ENCODE measurements at regions not wholly inside any gene's neighbourhood (a gene's known extent, or its start where the extent isn't known, plus 50 kb on each side); places are given as distances from the start of the nearest gene placed in this dataset.

GRCh38 chr11:70486731-70487130 lies 88.4 kb downstream of the CTTN start:
- no peak for DNase-seq (ENCODE audit: low read depth)

- no peak for DNase-seq (ENCODE audit: low read depth)
These were observed 88.8 kb downstream of the CTTN start for GRCh38 chr11:70487160-70487559.

GRCh38 chr11:70487756-70488155 lies 89.4 kb downstream of the CTTN start:
- no peak for DNase-seq (ENCODE audit: low read depth)

- no peak for DNase-seq (ENCODE audit: low read depth)
These were observed 89.9 kb downstream of the CTTN start for GRCh38 chr11:70488171-70488703.

GRCh38 chr11:70489276-70489675 lies 90.9 kb downstream of the CTTN start:
- no peak for DNase-seq (ENCODE audit: low read depth)

GRCh38 chr11:70490208-70490607 lies 91.9 kb downstream of the CTTN start:
- DNase-seq (ENCODE audit: low read depth), result no peak

GRCh38 chr11:70490723-70491558 lies 92.6 kb downstream of the CTTN start:
- no peak for DNase-seq (ENCODE audit: low read depth)

GRCh38 chr11:70491696-70492472 lies 93.6 kb downstream of the CTTN start:
- no peak for DNase-seq (ENCODE audit: low read depth)

GRCh38 chr11:70493089-70493474 lies 94.8 kb downstream of the CTTN start:
- DNase-seq (ENCODE audit: low read depth), result no peak

GRCh38 chr11:70493891-70494290 lies 95.6 kb downstream of the CTTN start:
- DNase-seq (ENCODE audit: low read depth), result no peak

- DNase-seq (ENCODE audit: low read depth), result no peak
These were observed 96.4 kb downstream of the CTTN start for GRCh38 chr11:70494559-70495350.

- DNase-seq (ENCODE audit: low read depth), result no peak
These were observed 97.3 kb downstream of the CTTN start for GRCh38 chr11:70495351-70496310.

GRCh38 chr11:70496591-70497535 lies 98.5 kb downstream of the CTTN start:
- DNase-seq (ENCODE audit: low read depth), result no peak

- no peak for DNase-seq (ENCODE audit: low read depth)
These were observed 99.3 kb downstream of the CTTN start for GRCh38 chr11:70497536-70498075.

- no peak for DNase-seq (ENCODE audit: low read depth)
These were observed 99.8 kb downstream of the CTTN start for GRCh38 chr11:70498171-70498571.

- DNase-seq (ENCODE audit: low read depth), result no peak
These were observed 100.9 kb downstream of the CTTN start for GRCh38 chr11:70498976-70499801.

GRCh38 chr11:70500076-70500847 lies 101.9 kb downstream of the CTTN start:
- no peak for DNase-seq (ENCODE audit: low read depth)

Data from stimulated activated CD8-positive, alpha-beta memory T cell treated with anti-CD3 and anti-CD28 coated beads, Interleukin-12 subunit alpha, Interleukin-12 subunit beta, amount 100 ng/mL, for 1 hour (primary cell).